ENCODE measurements at regions not wholly inside any gene's neighbourhood (a gene's known extent, or its start where the extent isn't known, plus 50 kb on each side); places are given as distances from the start of the nearest gene placed in this dataset.

DNA sequence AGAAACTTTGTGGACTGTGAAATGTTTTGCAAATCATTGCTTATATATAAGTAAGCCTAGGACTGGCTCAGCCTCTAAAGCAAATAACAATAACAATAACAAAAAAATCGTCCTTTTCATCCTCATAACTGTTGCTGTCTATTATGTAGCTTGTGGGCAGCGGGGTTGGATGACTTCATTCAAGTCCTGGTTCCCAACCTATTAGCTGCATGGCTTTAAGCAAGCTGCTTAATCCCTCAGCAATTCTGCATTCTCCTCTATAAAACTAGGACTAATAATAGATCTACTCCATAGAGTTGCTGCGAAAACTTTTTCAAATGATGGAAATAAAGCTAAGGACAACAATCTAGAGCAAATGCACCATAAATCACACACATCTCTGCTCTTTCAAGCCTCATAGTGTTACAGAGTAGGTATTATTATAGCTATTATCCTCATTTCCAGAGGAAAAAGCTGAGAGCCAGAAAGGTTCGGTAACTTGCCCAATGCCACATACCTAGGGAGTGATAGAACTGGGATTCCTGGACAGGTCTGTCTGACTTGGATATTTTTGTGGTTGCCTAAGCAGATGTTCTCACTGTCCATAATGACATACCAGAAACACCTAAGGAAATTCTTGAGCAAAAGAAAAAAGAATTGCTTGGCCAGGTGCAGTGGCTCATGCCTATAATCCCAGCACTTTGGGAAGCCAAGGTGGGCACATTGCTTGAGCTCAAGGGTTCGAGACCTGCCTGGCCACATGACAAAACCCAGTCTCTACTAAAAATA is 98.8 kb upstream of the ADRA1B start:
- DNase-seq (ENCODE audit: low read depth): peak; percentile 39
- H3K4me3 ChIP-seq (ENCODE audit: control insufficient read depth, low read depth, low read length): no peak overlapping the region
- TF ChIP-seq CTCF (conservative IDR thresholded peaks at IDR 0.05; ENCODE audit: control insufficient read depth, insufficient read depth, low read depth, low read length): no peak

- H3K4me3 ChIP-seq (ENCODE audit: control insufficient read depth, low read depth, low read length): no peak overlapping the region
- no peak for TF ChIP-seq CTCF (conservative IDR thresholded peaks at IDR 0.05; ENCODE audit: control insufficient read depth, insufficient read depth, low read depth, low read length)
- peak; percentile 92 for DNase-seq (ENCODE audit: low read depth)
Measured at GRCh38 chr5:159819591-159820411, 96.5 kb upstream of the ADRA1B start.

DNA sequence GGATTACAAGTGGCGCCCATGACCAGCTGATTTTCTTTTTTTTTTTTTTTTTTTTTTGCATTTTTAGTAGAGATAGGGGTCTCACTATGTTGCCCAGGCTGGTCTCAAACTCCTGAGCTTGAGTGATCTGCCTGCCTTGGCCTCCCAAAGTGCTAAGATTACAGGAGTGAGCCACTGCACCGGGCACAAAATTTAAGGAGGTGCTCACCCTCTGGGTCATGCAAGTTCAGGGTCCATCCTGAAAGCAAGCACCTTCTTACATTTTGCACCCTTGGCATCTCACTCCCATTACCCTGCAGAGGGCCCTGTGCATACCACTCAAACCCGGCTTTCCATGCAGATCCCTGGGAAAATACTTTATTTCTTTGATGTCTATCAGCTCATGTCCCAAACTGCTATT is 95.6 kb upstream of the ADRA1B start:
- no peak for TF ChIP-seq CTCF (conservative IDR thresholded peaks at IDR 0.05; ENCODE audit: control insufficient read depth, insufficient read depth, low read depth, low read length)
- no peak overlapping the region for H3K4me3 ChIP-seq (ENCODE audit: control insufficient read depth, low read depth, low read length)
- no peak for DNase-seq (ENCODE audit: low read depth)

DNA sequence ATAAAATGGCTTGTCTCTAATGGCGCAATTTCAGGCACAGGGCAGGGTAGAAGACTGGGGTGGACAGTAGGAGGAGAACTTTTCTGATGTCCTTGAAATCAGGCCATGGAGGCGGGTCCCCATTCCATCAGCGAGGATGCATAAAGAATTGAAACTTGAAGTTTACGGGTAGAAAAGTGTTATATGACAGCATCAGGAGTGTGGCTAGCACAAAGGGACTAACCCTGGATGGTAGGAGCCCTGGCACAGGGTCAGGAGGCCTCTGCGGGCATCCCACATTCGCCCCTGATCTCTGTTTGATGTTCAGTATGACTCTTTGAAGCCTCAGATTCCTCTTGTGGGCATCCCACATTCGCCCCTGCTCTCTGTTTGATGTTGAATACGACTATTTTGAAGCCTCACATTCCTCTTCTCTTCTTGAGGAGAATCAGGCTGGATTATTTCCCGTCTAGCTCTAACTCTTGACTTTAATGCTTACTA is 94.8 kb upstream of the ADRA1B start:
- no peak for TF ChIP-seq CTCF (conservative IDR thresholded peaks at IDR 0.05; ENCODE audit: control insufficient read depth, insufficient read depth, low read depth, low read length)
- H3K4me3 ChIP-seq (ENCODE audit: control insufficient read depth, low read depth, low read length): no peak overlapping the region
- DNase-seq (ENCODE audit: low read depth): no peak

- no peak for TF ChIP-seq CTCF (conservative IDR thresholded peaks at IDR 0.05; ENCODE audit: control insufficient read depth, insufficient read depth, low read depth, low read length)
- DNase-seq (ENCODE audit: low read depth): peak; percentile 46
- H3K4me3 ChIP-seq (ENCODE audit: control insufficient read depth, low read depth, low read length): no peak overlapping the region
Measured at GRCh38 chr5:159824188-159825161, 91.8 kb upstream of the ADRA1B start.

DNA sequence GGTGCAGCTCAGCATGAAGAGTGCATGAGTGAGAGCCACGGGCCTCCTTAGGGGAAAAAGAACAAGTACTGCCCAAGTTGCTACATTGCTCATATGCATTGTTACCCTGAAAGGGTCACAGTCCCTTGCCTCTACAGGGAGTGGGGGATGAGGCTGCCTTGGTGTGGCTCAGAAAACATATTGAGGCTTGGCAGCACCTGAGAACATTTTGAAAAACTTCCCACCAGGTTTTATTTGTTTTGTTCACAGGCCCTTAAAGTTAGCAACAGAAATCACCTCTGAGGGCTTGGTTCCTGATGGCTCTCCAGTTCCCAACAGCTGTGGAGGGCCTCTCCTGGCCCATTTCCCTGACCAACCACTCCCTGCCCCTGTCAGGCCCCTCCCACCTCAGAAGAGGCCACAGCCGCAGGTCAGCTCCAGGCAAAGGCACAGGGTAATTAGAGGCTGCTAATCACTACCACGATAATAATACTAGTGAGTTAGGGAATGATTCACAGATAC is 90.7 kb upstream of the ADRA1B start:
- no peak for TF ChIP-seq CTCF (conservative IDR thresholded peaks at IDR 0.05; ENCODE audit: control insufficient read depth, insufficient read depth, low read depth, low read length)
- DNase-seq (ENCODE audit: low read depth): peak; percentile 29
- H3K4me3 ChIP-seq (ENCODE audit: control insufficient read depth, low read depth, low read length): no peak overlapping the region

All from fibroblast of mammary gland (primary cell).